HepG2 (cell line): ENCODE measurements at regions not wholly inside any gene's neighbourhood (a gene's known extent, or its start where the extent isn't known, plus 50 kb on each side); places are given as distances from the start of the nearest gene placed in this dataset.

ENCODE experiments used
- RBFOX2 ChIP-seq: fragments of 200-400 bp; formaldehyde crosslinking; IDR thresholded peaks from 2 replicates; pipeline ENCODE4 v1.6.1; 2017; ENCODE audit warnings: low read depth, mild to moderate bottlenecking, low read length
- ZNF230 ChIP-seq: sonication (generic); formaldehyde crosslinking; IDR thresholded peaks from 2 replicates; pipeline ENCODE4 v1.4.0; 2020; ENCODE audit warnings: mild to moderate bottlenecking, missing genetic modification reagents
- ZNF788 ChIP-seq: sonication (generic); formaldehyde crosslinking; IDR thresholded peaks from 2 replicates; pipeline ENCODE4 v1.5.0; 2020; ENCODE audit warnings: mild to moderate bottlenecking, missing genetic modification reagents, borderline replicate concordance
- TF ChIP-seq, protein P1 (sequence below): sonication (generic); formaldehyde crosslinking; IDR thresholded peaks from 2 replicates; pipeline ENCODE4 v1.5.0; 2020; ENCODE audit warnings: mild to moderate bottlenecking, missing genetic modification reagents, moderate library complexity
- TF ChIP-seq, protein P2 (sequence below): sonication (generic); formaldehyde crosslinking; IDR thresholded peaks from 2 replicates; pipeline ENCODE4 v1.5.0; 2020; ENCODE audit warnings: mild to moderate bottlenecking, missing genetic modification reagents

DNA sequence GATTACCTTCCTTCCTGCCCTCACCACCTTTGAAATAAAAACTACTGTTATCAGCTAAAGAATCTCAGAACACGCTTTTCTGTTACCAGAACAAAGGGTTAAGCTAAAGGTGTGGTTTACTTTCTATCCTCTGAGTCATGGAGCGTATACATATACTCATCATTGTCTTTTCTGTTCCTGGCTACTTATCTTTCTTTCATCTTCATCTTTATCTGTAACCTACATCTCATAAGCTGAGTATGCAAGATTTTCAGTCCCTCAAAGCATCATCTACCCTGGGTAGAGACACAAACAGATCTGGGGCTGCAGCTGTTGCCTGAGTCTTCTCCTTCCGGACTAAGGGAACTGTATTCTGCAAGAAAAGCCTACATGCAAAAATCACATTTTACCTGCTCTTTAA is 75.6 kb downstream of the LMO4 start:
- TF ChIP-seq ZNF230 (CRISPR knock-in tag) (no peak), RBFOX2 (no peak), ZNF788 (CRISPR knock-in tag) (no peak)
- TF ChIP-seq, protein P1, sequence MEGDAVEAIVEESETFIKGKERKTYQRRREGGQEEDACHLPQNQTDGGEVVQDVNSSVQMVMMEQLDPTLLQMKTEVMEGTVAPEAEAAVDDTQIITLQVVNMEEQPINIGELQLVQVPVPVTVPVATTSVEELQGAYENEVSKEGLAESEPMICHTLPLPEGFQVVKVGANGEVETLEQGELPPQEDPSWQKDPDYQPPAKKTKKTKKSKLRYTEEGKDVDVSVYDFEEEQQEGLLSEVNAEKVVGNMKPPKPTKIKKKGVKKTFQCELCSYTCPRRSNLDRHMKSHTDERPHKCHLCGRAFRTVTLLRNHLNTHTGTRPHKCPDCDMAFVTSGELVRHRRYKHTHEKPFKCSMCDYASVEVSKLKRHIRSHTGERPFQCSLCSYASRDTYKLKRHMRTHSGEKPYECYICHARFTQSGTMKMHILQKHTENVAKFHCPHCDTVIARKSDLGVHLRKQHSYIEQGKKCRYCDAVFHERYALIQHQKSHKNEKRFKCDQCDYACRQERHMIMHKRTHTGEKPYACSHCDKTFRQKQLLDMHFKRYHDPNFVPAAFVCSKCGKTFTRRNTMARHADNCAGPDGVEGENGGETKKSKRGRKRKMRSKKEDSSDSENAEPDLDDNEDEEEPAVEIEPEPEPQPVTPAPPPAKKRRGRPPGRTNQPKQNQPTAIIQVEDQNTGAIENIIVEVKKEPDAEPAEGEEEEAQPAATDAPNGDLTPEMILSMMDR (CRISPR knock-in tag): no peak
- TF ChIP-seq, protein P2, sequence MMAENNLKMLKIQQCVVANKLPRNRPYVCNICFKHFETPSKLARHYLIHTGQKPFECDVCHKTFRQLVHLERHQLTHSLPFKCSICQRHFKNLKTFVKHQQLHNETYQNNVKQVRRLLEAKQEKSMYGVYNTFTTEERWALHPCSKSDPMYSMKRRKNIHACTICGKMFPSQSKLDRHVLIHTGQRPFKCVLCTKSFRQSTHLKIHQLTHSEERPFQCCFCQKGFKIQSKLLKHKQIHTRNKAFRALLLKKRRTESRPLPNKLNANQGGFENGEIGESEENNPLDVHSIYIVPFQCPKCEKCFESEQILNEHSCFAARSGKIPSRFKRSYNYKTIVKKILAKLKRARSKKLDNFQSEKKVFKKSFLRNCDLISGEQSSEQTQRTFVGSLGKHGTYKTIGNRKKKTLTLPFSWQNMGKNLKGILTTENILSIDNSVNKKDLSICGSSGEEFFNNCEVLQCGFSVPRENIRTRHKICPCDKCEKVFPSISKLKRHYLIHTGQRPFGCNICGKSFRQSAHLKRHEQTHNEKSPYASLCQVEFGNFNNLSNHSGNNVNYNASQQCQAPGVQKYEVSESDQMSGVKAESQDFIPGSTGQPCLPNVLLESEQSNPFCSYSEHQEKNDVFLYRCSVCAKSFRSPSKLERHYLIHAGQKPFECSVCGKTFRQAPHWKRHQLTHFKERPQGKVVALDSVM (CRISPR knock-in tag): no peak
